Left colon (tissue), 2 donors: ENCODE measurements at regions not wholly inside any gene's neighbourhood (a gene's known extent, or its start where the extent isn't known, plus 50 kb on each side); places are given as distances from the start of the nearest gene placed in this dataset.

Experiments
- ATAC-seq: fragments of 200-7000 bp; cut with Tn5 transposase; one replicate; pipeline ENCODE4 v1.9.1; 2020; ENCODE audit warnings: mild to moderate bottlenecking, moderate library complexity
- DNase-seq, 2 donors: peaks; one replicate each; pipeline ENCODE4 v3.0.0-alpha.2; 2020
- intact Hi-C, 2 donors: fragments of 100-400 bp; cut with DNase I in 1 of 2; cut with micrococcal nuclease in 1 of 2; formaldehyde crosslinking; loops; one replicate each; pipeline versions ENCODE4 v1.11.2 to v1.14.0; 2022; cut with DNase I, micrococcal nuclease
- donor health status: DM: no; HTN: no; CAD: no.
- donor health status: DM: yes; HTN: yes; CAD: no.

DNA sequence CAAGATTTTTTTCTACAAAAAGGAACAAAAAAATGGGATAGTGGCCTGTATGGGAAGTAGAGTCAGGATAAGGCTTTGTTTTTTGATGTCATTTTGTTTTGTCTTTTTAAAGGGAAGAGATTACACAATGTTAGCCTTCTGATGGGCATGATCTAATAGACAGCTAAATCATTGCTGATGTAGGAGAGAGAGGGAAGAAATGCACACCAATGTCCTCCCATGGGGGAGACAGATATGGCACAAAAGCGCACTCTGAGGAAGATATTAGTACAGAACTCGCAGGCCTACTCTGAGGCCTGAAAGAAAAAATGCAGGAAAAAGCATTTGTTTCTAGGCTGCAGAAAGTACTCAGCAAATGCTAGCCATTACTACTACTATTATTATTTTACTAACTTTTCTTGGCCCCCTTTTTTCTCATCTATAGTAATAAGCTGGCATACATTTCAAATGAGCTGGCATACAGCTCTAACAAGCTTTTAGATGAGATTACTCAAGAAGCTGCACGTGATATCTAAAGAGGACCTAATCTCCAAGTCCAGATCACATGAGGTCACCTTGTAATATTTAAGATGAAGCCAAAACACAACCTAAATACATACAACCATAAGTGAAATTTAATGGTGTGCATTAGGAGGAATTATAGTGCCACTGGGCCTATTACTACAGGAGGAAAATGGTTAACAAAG, 269.4 kb upstream of the TANK start:
- intact Hi-C loops, result no loop called here
- no peak for ATAC-seq
- no peak for DNase-seq

DNA sequence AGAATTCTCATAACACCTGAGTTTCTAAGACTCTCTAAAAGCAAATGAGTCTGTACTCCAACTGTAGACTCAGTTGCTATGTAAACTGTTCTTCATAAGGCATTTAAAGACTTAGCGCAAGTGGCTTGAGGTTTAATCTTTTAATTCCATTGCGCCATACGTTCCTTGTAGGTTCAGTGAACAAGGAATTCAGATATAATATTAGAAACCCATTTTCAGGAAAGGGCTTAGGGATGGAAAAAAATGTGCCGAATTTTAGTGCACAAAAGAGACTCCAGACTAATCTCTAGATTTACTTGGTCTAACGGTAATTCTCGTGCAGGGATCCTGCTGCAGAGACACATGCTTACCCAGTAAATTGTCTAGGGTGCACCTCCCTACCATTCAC, 268.9 kb upstream of the TANK start:
- DNase-seq, result no peak
- intact Hi-C loops, result no loop called here
- no peak for ATAC-seq

DNA sequence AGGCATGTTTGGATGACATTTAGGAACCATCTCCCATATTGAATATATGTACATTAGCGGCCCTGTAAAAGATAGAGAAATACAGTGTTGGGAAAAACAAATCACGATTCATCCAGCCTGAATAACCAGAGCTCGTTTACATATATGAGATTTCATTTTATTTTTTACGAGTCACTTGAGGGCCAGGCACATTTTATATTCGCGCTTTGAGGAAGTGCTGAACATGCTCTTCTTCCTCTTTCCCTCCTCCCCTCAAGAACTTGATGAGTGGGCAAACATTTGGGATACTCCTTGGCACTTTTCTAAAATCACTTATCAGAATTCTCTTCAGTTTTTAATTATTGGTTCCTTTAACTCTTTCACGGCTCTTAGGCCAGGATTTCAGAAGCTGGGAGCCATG, 268.0 kb upstream of the TANK start:
- intact Hi-C loops, result no loop called here
- DNase-seq (no peak), ATAC-seq (no peak)

DNA sequence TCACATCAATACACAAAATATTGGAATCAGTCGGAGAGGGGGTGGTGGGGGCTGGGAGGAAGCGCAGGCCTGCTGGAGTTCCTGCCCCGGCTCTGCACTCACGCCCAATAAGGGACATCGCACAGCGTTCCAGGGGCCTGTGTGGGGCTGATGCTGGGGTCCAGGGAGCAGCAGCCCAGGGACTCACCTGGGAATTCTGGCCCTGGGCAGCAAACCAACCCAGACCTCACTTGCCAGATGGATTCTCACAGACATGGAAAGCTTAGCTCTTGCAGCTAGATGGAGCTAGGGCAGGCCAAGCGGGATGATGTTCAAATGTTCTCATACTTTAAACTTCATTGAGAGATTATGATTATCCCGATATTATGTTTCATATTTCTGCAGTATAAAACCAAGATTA, 266.6 kb upstream of the TANK start:
- ATAC-seq (no peak), DNase-seq (no peak)
- intact Hi-C loops, result no loop called here

DNA sequence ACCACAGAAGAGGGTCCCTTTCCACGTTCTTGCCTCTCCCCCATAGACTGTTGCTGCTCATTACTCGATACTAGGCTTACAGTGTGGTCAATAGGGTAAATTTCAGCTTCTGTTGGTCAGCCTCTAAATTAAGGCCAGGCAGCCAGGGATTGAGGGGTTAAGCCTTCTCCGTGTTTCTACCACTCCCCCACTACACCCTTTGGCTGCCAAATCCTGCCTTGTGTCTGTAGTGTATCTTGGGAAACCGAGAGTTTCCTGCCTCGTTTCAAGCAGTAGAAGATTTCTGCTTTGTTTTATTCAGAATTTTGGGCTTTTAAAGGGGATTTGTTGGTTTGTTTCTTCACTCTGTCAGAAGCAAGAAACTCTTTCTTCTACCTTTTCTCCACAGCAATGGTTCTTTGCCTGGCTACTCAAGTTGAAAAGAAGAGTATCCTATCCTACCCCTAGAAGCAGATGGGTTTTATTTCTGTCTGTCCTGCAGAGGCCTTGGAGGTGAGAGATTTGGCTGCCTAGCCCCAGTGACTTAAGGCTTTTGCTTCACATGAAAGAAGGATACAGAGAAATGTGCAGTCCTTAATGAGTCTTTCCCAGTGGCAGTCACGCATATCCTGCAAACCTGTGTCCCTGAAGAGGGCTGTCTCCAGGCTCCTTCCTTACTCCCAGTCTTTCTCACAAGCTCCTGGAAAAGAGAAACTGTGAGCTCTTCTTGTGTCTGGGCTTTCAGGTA, 261.5 kb upstream of the TANK start:
- DNase-seq (no peak), ATAC-seq (no peak)

DNA sequence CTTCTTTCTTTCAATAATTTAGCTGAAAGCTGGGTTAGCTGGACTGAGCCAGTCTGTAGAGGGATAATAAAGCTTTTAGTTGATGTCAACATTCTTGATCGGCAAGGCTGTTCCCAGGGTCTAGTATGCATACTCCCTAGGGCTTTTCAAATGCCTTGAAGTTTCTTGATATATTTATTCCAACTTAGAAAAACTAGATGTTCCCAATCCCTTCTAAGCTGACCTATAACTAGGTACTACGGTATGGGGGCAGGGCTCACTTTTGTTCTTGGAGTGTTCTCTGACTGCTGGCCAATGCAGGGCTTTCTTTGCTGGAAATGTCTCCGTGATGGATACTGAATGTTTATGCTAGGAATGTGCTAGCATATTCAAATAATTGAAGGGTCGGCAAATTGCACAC, 258.6 kb upstream of the TANK start:
- ATAC-seq (no peak), DNase-seq (no peak)
- intact Hi-C loops, result no loop called here

More for the DNA sequence above, 261.5 kb upstream of the TANK start:
- intact Hi-C loops, result no loop called here

DNA sequence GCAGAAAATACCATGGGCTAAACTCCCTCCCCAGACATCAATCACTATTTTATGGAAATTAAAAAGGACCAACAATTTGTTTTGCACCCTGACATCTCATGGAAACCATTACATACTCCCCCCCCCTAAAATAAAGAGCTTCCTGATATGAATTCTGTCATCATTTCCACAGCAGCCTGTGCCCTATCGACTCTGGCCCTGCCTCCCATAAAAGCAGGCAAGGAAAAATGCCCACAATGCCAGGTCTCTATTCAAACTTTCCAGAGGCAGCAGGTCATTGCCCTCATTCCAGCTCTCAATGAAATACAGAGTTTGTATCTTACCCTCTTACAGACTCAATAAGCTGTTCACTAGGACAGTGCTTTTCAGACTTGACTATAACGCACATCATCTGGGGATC, 254.4 kb upstream of the TANK start:
- intact Hi-C loops, result no loop called here
- no peak for DNase-seq
- no peak for ATAC-seq

DNA sequence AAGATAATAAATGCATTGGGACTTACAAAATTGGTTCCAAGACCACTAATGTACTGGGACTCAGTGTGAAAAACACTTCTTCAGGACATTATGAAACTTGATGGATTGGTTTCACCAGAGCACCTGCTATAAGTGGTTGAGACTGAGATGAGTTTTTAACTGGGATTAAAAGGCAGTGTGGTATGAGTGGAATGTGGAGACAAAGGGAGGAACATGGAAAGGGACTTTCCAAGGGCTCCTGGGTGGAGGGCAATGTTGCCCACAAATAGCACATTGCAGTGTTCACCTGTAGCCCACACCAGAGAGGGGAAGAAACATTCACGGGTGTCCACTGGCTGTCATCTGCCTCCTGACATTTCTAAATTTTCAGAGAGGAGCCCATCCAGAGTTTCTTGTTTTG, 253.3 kb upstream of the TANK start:
- DNase-seq (no peak), ATAC-seq (no peak)
- intact Hi-C loops, result no loop called here

DNA sequence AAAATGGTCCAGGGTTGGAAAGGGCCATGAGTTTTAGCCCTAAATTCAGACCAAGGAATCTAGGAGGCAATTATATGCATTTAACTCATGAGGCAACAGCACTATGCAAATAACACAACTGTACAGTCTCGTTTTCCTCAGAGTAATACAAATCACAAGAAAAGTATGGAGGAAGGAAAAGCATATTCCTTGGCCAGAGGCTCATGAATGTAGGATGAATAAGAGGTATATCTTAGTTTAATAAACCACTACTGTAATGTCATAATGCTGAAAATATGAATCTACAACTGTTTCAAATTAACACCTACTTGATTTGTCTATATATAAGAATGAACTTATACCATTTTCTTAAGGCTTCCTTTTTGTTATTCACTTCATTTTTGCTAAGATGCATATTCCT, 252.5 kb upstream of the TANK start:
- no peak for DNase-seq
- ATAC-seq, result no peak
- intact Hi-C loops, result no loop called here

DNA sequence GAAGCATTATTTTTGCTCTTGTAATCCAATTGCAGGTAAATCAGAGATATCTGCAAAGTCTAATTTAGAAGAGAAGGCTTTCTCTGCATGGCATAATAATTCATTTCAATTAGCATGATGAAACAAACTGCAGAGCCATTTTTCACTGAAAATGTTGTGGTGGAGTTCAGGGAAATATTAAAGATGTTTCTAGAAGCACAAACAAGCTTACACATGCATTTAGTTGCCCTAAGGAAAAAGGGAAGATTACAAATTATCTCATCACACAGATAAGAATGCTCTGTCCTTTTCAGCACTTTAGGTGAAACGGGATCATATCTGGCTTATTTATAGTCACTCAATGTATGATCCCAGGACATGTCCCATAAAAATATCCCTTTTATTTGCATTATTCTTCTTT, 252.1 kb upstream of the TANK start:
- DNase-seq (no peak), ATAC-seq (no peak)
- intact Hi-C loops, result no loop called here

DNA sequence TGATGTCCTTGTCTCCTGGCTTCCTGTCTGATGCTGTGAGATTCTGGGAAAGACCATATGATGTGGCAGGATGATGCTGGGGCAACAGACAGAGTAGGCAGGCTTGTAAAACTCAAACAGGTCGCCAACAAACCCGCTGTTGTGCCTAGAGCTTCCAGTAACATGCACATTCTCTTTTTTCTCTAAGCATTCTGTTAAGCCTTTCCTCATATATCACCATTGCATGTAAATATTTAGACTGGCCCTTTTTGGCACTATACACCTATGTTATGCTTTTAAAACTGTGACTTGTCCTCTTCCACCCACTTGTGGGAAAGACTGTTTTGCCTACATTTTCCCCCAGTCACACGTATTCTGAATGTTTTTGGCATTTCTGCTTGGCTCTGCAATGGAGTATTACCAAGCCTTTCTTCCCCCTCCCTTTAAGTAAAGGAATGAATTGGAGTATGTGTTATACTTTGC, 250.4 kb upstream of the TANK start:
- intact Hi-C loops, result no loop called here
- ATAC-seq (no peak), DNase-seq (no peak)

DNA sequence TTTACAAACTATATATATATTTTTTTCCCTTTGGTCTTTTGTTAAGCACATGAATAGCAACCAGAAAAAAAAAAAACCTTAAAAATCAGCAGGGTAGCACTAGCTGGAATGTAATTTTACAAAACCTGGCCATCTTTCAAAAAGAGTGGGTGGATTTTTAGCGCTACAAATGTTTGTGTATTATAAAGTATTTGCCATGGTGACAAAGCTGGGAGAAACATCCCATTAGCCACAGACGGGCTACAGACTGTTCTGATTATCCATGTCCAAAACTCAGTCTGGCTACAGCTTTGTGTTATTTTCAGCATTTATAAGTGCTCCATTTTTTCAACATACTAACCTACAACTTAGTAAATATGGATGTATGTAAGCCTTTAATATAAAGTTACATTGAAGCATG, 249.5 kb upstream of the TANK start:
- ATAC-seq (no peak), DNase-seq (no peak)
- intact Hi-C loops, result no loop called here

DNA sequence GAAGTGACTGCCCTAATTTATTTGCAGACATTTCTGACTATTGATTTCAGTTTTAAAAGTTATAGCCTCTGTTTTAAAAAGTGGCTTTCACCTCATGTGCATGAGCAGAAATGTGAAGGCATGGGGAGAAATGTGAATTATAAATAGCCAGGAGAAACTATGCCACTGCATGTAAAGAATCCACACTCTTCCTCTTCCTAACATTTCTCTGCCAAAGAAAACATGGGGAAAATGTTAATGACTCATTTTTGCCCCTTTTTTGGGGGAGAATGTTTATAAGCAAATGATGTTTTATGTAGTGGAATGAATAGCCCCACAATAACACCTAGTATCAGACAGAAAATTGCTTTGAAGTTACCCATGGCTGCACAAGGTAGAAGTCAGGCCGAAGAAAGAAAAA, 249.0 kb upstream of the TANK start:
- intact Hi-C loops, result no loop called here
- DNase-seq (no peak), ATAC-seq (no peak)

DNA sequence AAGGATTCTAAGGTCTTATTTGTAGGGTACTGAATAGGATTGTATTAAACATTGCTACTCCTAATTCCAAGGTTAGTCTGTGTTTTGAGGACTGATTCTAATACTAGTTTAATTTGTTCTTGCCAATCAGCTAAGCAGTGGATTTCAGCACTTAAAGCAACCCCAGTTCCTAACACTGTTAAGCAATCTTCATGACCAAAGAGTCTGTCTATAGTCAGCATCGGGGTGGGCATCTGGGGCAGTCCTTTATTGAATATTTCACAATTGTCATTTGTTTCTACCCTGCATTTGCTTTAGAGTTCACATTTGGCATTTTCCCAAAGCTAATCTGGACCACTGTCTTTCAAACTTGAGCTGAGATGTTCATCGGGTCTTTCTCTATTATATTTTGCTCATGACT, 248.0 kb upstream of the TANK start:
- DNase-seq (no peak), ATAC-seq (no peak)
- intact Hi-C loops, result no loop called here

DNA sequence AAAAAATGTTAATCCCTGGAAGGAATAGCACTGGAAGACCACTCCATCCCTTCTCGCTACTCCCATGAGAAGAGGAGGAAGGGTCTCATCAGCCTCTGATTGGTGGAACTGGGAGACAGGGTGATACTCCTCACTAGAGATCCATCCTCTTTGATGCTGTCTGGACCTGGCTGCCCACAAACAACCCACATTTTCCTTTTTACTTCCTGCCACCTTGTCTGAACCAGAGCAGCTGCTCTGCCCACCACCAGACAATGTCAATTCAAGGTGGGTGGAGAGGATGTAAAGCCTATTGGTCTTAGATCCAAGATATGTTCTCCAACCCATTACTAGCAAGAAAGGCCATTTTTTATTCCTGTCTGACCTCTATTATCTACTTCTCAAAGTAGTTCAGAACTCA, 246.9 kb upstream of the TANK start:
- DNase-seq (no peak), ATAC-seq (no peak)
- intact Hi-C loops, result no loop called here

DNA sequence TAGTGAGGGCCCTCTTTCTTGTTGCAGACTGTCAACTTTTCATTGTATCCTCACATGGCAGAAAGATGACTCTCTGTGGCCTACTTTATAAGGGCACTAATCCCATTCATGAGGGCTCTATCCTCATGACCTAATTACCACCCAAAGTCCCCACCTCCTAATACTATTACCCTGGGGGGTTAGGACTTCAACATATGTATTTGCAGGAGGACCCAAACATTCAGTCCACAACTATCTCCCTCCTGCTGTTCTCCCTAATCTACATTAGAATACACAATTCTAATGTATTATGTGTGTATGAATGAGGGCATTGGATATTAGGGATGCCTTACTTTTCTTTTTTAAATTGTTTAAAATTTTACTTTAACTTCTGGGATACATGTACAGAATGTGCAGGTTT, 246.0 kb upstream of the TANK start:
- no peak for ATAC-seq
- no peak for DNase-seq
- intact Hi-C loops, result no loop called here

DNA sequence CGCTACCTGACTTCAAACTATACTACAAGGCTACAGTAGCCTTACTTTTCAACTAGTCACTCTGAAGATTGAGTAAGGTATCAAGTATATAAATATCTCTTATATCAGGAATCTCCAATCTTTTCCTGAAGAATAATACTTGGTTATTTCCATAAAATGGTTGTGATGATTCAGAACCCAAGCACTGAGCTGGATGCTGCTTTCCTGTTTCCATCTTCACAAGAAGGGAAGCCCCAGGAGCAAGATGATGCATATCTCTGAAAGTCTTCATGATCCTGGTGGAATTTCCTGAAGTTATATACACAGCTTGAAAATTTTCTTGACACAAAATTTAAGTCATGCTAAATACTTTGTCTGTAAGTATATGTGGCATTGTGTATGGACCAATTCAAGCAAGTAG, 243.9 kb upstream of the TANK start:
- no peak for ATAC-seq
- no peak for DNase-seq
- intact Hi-C loops, result no loop called here

DNA sequence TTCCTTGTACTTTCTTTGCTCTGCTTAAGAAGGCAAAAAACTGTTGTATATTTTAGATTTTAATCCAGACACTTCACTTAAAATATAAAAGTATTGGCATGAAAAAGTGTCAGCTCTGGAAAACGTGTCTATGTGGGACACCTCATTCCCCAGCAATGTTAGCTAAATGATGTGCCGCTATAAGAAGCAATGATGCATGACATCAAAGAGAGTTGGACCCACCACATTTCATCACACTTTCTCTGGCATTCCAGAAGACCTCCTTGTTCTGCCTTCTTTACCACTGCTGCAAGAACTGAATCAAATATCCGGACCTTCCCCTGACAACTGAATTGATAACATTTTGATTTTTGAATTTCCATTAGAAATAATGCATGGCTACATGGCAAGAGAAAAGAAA, 242.4 kb upstream of the TANK start:
- intact Hi-C loops, result no loop called here

DNA sequence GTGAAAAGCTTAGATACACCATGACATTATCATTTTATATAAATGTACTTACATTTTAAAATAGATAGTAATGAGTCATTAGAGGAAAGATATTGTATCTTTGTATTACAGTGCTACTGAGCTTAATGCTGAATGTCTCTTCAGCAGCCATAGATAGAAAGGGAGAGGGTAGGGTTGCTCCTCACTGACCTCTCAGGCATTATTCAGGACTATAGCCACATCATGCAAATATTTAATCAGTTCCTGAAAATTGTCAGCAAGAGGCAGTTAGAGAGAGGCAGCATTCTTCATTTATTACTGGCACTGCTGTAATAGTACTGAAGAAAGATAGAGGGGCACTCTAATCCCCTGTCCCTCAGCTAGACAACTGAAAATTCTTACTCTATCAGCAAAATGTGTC, 242.0 kb upstream of the TANK start:
- DNase-seq (no peak), ATAC-seq (no peak)
- intact Hi-C loops, result no loop called here

More for the DNA sequence above, 242.4 kb upstream of the TANK start:
- no peak for DNase-seq
- ATAC-seq, result no peak

DNA sequence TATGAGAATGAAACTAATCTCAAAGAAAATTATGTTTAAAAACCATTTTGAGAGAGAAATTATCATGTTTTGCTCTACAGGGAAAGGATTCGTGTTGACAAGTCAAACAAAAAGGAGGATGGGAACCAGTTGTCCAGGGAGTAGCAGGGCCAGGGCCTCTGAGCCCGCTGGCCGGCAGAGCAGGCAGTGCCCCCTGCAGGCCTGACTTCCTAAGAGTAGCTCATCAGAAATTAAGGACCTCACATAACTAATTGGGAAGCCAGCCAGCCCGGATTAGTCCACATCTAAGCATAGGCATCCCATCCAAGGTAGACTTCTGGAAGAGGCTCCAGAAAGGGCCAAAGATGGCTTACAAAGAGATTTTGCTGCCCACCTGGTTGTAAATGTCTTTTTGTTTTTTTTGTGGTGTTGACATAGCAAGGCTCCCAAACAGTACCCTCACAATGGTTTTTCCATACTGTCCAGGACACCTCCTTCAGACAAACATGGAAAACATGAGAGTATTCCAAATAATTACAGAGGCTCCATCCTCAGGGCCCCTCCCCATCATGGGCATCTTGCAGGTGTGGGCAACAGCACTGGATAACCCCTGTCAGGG, 241.2 kb upstream of the TANK start:
- intact Hi-C loops, result no loop called here
- ATAC-seq (peak; percentile 62), DNase-seq (peak; percentile 32 to 67)

DNA sequence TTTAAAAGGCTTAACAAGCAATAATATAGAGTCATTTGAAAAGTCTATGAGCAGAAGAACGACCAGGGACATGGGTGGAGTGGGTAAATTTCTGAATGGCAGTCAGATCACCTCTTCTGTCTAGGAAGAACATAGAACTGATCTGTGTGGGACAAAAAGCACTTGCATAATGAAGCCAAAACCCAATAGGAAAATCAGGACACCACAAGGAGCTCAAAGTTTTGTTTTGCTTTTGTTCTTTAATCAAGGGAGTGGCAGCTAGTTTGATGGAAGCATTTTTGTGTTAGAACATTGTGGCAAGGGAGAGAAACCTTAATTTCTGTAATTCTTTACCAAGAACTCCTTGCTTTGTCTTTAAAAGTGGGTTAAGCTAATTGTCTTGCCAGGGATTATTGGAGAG, 240.2 kb upstream of the TANK start:
- DNase-seq (no peak), ATAC-seq (no peak)
- intact Hi-C loops, result no loop called here
